ENCODE measurements at regions not wholly inside any gene's neighbourhood (a gene's known extent, or its start where the extent isn't known, plus 50 kb on each side); places are given as distances from the start of the nearest gene placed in this dataset.
"Not testable (repeated sequence)": the region's sequence is repeated elsewhere in the genome, so short reads cannot be mapped to it uniquely, and the experiment has no call there.

- no peak for DNase-seq (ENCODE audit: low spot score)
Observed at GRCh38 chr7:17396692-17397091, 98.2 kb downstream of the AHR start.

GRCh38 chr7:17401791-17402627 lies 103.6 kb downstream of the AHR start:
- DNase-seq (ENCODE audit: low spot score) = no peak

GRCh38 chr7:17402628-17403278 lies 104.3 kb downstream of the AHR start:
- no peak for DNase-seq (ENCODE audit: low spot score)

GRCh38 chr7:17404006-17404405 lies 105.6 kb downstream of the AHR start:
- DNase-seq (ENCODE audit: low spot score) = no peak

- DNase-seq (ENCODE audit: low spot score) = peak; percentile 46
Observed at GRCh38 chr7:17405786-17406185, 107.3 kb downstream of the AHR start.

GRCh38 chr7:17406738-17407137 lies 108.3 kb downstream of the AHR start:
- DNase-seq (ENCODE audit: low spot score) = no peak

- no peak for DNase-seq (ENCODE audit: low spot score)
Observed at GRCh38 chr7:17407229-17407628, 108.8 kb downstream of the AHR start.

- DNase-seq (ENCODE audit: low spot score) = peak; percentile 55
Observed at GRCh38 chr7:17408245-17408903, 109.9 kb downstream of the AHR start.

- no peak for DNase-seq (ENCODE audit: low spot score)
Observed at GRCh38 chr7:17408904-17409290, 110.4 kb downstream of the AHR start.

GRCh38 chr7:17411922-17412321 lies 113.5 kb downstream of the AHR start:
- DNase-seq (ENCODE audit: low spot score) = no peak

GRCh38 chr7:17412883-17413282 lies 114.4 kb downstream of the AHR start:
- DNase-seq (ENCODE audit: low spot score) = no peak

GRCh38 chr7:17415955-17416354 lies 117.5 kb downstream of the AHR start:
- no peak for DNase-seq (ENCODE audit: low spot score)

GRCh38 chr7:17420308-17421015 lies 122.0 kb downstream of the AHR start:
- DNase-seq (ENCODE audit: low spot score) = not testable (repeated sequence)

- no peak for DNase-seq (ENCODE audit: low spot score)
Observed at GRCh38 chr7:17421941-17422340, 123.5 kb downstream of the AHR start.

- peak; percentile 48 for DNase-seq (ENCODE audit: low spot score)
Observed at GRCh38 chr7:17422966-17423365, 124.5 kb downstream of the AHR start.

- no peak for DNase-seq (ENCODE audit: low spot score)
Observed at GRCh38 chr7:17427924-17428323, 129.5 kb downstream of the AHR start.

- no peak for DNase-seq (ENCODE audit: low spot score)
Observed at GRCh38 chr7:17429579-17429978, 131.1 kb downstream of the AHR start.

- DNase-seq (ENCODE audit: low spot score) = no peak
Observed at GRCh38 chr7:17432793-17433192, 134.3 kb downstream of the AHR start.

- no peak for DNase-seq (ENCODE audit: low spot score)
Observed at GRCh38 chr7:17434191-17434590, 135.7 kb downstream of the AHR start.

GRCh38 chr7:17434841-17435692 lies 136.6 kb downstream of the AHR start:
- DNase-seq (ENCODE audit: low spot score) = no peak

- DNase-seq (ENCODE audit: low spot score) = no peak
Observed at GRCh38 chr7:17436126-17436525, 137.7 kb downstream of the AHR start.

Measured in GM03348 (cell line).